NK-92 treated with Interleukin-12 subunit alpha and Interleukin-12 subunit beta, amount 100 ng/mL, for 24 hours (cell line): ENCODE measurements at regions not wholly inside any gene's neighbourhood (a gene's known extent, or its start where the extent isn't known, plus 50 kb on each side); places are given as distances from the start of the nearest gene placed in this dataset.
"Not testable (repeated sequence)": the region's sequence is repeated elsewhere in the genome, so short reads cannot be mapped to it uniquely, and the experiment has no call there.

Experiments
- DNase-seq: peaks from one replicate; lab custom pipeline; 2025; lab: John Stamatoyannopoulos, UW

DNA sequence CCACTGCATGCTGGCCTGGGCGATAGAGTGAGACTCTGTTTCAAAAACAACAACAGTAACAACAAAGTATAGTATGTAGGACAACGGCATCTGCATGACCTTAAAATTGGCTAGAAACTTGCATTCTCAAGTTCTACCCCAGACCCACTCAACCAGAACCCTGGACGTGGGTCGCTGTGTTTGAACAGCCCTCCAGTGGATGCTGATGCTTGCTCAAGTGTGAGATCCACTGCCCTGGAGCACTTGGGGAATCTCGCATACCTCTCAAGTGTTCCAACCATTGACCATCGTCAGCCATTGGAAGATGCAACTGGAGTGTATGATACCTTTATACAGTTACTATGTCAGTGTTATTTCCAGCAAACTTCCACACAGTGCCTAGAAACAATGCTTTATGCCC is 435.9 kb downstream of the DCDC2C start:
- DNase-seq = no peak

DNA sequence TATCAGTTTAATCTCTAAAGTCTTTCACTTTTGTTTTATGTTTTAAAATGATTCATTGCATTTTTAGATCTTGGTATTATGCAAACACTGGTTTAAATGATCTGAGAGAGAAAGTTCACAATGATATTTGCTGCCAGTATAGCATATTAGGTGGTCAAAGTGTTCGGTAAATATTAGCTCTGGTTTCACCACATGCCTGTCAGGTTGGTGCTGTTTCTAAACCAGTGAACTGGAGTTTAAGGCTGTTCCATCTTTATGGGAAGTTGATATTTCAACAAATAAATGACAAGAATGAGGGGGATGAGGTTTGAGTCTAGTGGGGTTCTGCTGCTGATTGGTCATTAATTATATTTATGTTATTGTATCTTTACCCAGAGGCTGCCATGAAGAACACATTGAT is 436.4 kb downstream of the DCDC2C start:
- DNase-seq = no peak

DNA sequence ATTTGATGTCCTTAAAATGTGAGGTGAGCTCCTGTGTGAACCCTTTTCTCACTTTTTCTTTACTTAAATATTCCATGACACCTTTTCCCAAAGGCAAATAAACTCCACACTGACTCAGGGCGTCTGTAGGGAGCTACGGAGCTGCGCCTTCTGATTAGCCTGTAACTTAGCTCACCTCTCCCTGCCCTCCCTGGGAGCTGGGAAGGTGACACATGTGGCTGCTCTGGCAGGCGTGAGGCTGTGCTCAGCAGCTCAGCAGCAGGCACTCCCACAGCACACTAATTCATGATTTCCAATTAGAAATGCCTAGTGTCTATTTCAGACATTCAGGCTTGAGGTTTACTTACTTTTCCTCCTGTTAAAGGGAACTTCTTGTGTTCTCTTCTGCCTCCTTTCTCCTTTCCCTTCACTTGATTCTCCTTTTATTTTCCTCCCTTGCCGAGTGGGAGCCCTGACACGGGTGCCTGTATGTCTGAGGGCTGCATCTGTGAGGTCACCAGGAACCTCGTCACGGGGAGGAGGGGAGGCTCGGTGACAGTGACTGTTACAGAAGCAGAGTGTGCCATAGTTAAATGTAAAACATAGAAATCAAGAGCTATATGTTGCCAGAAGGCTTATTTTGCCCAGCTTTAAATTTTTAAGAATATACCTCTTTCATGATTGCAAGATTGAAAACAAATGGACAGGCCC is 437.1 kb downstream of the DCDC2C start:
- no peak for DNase-seq

DNA sequence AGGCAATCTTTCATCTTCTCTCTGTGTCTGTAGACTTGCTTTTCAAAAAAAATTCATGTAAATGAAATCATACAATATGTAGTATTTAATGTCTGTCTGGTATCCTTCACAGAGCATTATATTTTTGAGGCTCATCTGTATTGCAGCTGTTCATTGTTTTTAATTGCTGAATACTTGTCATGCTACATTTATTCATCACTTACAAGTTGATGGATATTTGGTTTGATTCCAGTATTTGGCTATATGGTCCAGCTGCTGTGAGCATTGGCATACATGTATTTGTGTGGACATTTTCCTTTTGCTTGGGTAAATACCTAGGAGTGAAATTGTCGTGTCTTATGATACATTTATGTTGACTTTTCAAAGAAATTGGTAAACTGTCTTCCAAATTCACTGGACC is 441.4 kb downstream of the DCDC2C start:
- no peak for DNase-seq

- no peak for DNase-seq
Observed at GRCh38 chr2:4151521-4151920, 448.1 kb downstream of the DCDC2C start.

- DNase-seq = no peak
Observed at GRCh38 chr2:4152051-4152450, 448.7 kb downstream of the DCDC2C start.

DNA sequence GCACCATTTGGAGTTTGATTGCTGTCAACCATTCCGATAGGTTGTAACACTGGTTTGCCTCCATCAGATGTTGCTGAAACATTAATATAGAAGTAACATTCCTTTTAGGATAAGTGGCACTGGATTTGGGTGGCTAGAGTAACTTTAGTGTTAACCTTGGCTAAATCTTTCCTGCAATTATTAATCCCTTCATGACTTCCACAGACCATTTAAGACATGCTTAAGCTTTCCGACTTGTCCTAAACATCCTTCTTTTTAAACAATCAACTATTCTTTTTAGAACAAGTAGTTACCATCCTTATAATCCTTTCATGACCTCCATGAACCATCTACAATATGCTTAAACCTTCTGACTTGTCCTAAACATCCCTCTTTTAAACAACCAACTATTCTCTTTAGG is 465.5 kb downstream of the DCDC2C start:
- DNase-seq = no peak

GRCh38 chr2:4174796-4175195 is 471.4 kb downstream of the DCDC2C start:
- no peak for DNase-seq

DNA sequence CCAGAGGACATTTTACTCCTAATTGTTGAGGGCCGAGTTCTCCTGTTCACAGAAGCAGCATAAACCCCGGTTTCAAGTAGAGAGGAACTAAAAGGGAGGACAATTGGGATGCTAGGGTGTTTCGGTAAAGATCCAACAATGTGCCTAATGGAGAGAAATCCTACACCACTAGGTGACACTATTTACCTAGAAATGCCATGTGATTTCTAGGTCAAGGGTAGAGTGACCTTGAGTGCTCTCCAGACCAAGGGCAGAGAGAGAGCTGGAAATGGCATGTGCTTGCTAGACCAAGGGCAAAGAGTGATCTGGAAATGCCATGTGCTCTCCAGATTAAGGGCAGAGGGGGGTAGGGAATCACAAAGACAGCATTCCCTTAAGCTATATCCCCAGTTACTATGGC is 472.0 kb downstream of the DCDC2C start:
- no peak for DNase-seq

- no peak for DNase-seq
Observed at GRCh38 chr2:4180631-4181030, 477.3 kb downstream of the DCDC2C start.

GRCh38 chr2:4181062-4181461 is 477.7 kb downstream of the DCDC2C start:
- no peak for DNase-seq

DNA sequence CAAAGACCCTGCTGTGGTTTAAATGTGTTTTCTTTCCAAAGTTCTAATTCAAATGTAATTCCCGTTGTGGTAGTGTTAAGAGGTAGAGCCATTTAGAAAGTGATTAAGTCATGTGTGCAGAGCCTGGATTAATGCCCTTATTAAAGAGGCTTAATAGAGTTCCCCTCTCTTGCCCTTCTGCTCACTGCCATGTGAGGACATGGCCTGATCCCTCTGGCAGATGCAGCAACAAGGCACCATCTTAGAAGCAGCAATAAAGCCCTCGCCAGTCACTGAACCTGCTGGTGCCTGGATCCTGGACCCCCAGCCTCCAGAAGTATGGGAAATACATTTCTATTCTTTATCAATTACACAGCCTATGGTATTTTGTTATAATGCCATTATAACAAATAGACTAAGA is 485.2 kb downstream of the DCDC2C start:
- DNase-seq = no peak

- no peak for DNase-seq
Observed at GRCh38 chr2:4190548-4190947, 487.2 kb downstream of the DCDC2C start.

GRCh38 chr2:4192119-4192518 is 488.7 kb downstream of the DCDC2C start:
- no peak for DNase-seq

DNA sequence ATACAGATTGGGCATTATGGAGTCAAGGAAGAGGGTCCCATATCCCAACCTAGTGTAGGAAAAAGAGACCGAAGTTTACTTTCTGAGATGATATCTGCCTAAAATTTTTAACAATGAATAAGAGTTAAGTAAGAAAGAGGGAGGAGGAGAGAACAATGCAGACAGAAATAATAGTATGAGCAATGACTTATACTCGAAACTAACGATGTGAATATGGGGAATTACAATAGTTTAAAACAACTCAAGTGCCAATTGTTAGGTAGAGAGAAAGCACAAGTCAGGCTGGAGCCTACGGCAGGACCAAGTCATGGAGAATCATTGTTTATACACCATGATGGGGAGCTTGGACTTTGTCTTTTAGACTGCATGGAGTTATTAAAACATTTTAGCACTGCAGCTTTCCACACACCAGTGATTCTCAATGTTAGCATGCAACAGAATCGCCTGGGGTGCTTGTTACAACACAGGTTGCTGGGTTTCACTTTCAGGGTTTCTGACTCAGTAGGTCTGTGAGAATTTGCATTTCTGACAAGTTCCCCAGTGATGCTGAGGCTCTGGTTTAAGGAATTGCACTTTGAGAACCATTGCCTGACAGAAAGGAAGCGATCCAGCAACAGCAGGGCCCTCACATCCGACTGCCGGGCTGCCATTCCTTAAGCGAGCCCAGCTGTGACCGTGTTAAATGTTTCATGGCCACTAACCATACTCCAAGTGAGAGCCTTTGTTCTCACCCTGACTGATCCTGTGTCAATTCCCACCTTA is 511.2 kb downstream of the DCDC2C start:
- DNase-seq = no peak

GRCh38 chr2:4217737-4218136 is 514.4 kb downstream of the DCDC2C start:
- no peak for DNase-seq

- no peak for DNase-seq
Observed at GRCh38 chr2:4219101-4219500, 515.7 kb downstream of the DCDC2C start.

- DNase-seq = no peak
Observed at GRCh38 chr2:4219571-4219970, 516.2 kb downstream of the DCDC2C start.

- no peak for DNase-seq
Observed at GRCh38 chr2:4221434-4221833, 518.1 kb downstream of the DCDC2C start.

GRCh38 chr2:4221845-4222244 is 518.5 kb downstream of the DCDC2C start:
- DNase-seq = no peak

GRCh38 chr2:4244422-4244821 is 541.0 kb downstream of the DCDC2C start:
- not testable (repeated sequence) for DNase-seq

DNA sequence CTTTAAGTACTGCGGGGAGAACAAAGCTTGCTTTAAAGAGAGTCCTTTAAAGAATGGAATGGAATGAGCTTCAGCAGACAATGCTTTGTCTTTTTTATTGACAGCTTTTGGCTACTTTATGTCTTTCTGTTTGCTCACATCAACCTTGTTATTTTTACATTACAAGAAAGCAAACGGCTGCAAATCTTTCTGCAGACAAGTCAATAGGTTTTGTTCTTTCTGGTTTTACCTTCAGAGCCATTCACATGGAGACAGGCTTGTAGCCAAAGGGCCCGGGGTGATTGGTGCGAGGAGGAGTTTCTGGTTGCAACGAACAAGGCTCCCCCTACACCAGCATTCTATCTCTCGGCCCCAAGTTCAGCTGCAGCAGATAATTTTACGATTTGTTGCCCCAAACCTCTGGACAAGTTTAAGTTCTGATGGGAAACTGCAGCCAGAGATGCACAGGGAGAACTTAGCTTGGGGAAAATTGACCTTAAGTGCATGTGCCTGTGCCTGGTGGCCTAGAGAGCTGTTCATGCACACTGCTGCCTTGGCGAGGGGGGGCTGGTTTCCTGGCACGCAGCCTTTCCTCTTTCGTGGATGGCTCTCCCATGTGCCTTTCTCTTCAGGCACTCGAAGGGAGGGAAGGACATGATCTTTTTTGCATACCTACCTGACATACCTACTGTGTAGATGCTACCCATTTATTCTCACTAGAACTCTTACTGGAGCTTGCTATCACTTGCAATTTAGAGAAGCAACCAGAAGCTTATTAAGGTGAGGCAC is 543.2 kb downstream of the DCDC2C start:
- DNase-seq = no peak

- DNase-seq = no peak
Observed at GRCh38 chr2:4247791-4248190, 544.4 kb downstream of the DCDC2C start.
